AG20443 (cell line): ENCODE measurements at regions not wholly inside any gene's neighbourhood (a gene's known extent, or its start where the extent isn't known, plus 50 kb on each side); places are given as distances from the start of the nearest gene placed in this dataset.
"Not testable (repeated sequence)": the region's sequence is repeated elsewhere in the genome, so short reads cannot be mapped to it uniquely, and the experiment has no call there.

Experiments
- DNase-seq: peaks from one replicate; pipeline ENCODE4 v3.0.0; 2012; ENCODE audit warnings: low spot score, mixed read lengths

- DNase-seq: no peak
Measured at GRCh38 chr4:138663883-138664282, 351.7 kb upstream of the NOCT start.

- DNase-seq: no peak
Measured at GRCh38 chr4:138659812-138660316, 355.7 kb upstream of the NOCT start.

- DNase-seq: no peak
Measured at GRCh38 chr4:138659037-138659811, 356.4 kb upstream of the NOCT start.

- no peak for DNase-seq
Measured at GRCh38 chr4:138658518-138658917, 357.1 kb upstream of the NOCT start.

- DNase-seq: no peak
Measured at GRCh38 chr4:138656990-138657389, 358.6 kb upstream of the NOCT start.

- DNase-seq: no peak
Measured at GRCh38 chr4:138655985-138656384, 359.6 kb upstream of the NOCT start.

GRCh38 chr4:138655286-138655685, 360.3 kb upstream of the NOCT start:
- DNase-seq: no peak

- peak; percentile 63 for DNase-seq
Measured at GRCh38 chr4:138650929-138651448, 364.6 kb upstream of the NOCT start.

- no peak for DNase-seq
Measured at GRCh38 chr4:138650495-138650894, 365.1 kb upstream of the NOCT start.

GRCh38 chr4:138647433-138647832, 368.1 kb upstream of the NOCT start:
- no peak for DNase-seq

- no peak for DNase-seq
Measured at GRCh38 chr4:138646383-138646782, 369.2 kb upstream of the NOCT start.

- DNase-seq: peak; percentile 26
Measured at GRCh38 chr4:138645289-138645688, 370.3 kb upstream of the NOCT start.

- no peak for DNase-seq
Measured at GRCh38 chr4:138644322-138644721, 371.3 kb upstream of the NOCT start.

- peak; percentile 35 for DNase-seq
Measured at GRCh38 chr4:138643827-138644226, 371.8 kb upstream of the NOCT start.

GRCh38 chr4:138639018-138639741, 376.4 kb upstream of the NOCT start:
- DNase-seq: peak; percentile 30

GRCh38 chr4:138636781-138637180, 378.8 kb upstream of the NOCT start:
- no peak for DNase-seq

- DNase-seq: no peak
Measured at GRCh38 chr4:138634915-138635314, 380.7 kb upstream of the NOCT start.

- DNase-seq: no peak
Measured at GRCh38 chr4:138633580-138633904, 382.0 kb upstream of the NOCT start.

GRCh38 chr4:138632856-138633579, 382.6 kb upstream of the NOCT start:
- DNase-seq: peak; percentile 41

- no peak for DNase-seq
Measured at GRCh38 chr4:138630666-138631065, 384.9 kb upstream of the NOCT start.

- DNase-seq: no peak
Measured at GRCh38 chr4:138629669-138630068, 385.9 kb upstream of the NOCT start.

- no peak for DNase-seq
Measured at GRCh38 chr4:138627096-138627495, 384.9 kb upstream of the SLC7A11 start.

- DNase-seq: not testable (repeated sequence)
Measured at GRCh38 chr4:138622362-138622761, 380.2 kb upstream of the SLC7A11 start.
